GM23338 (cell line): ENCODE measurements at regions not wholly inside any gene's neighbourhood (a gene's known extent, or its start where the extent isn't known, plus 50 kb on each side); places are given as distances from the start of the nearest gene placed in this dataset.

Source experiments
- ATAC-seq: fragments of 200-7000 bp; cut with Tn5 transposase; 3 replicates; pipeline ENCODE4 v1.9.1; 2020
- DNase-seq: peaks from one replicate; pipeline ENCODE4 v3.0.0-alpha.2; 2015; ENCODE audit warnings: low spot score
- H2AFZ ChIP-seq: fragments of 200-600 bp; sonication (generic); 2 replicates; pipeline ENCODE4 v1.8.0; 2016; ENCODE audit warnings: antibody characterized with exemption, mild to moderate bottlenecking, moderate library complexity
- H3F3A ChIP-seq: fragments of 200-600 bp; sonication (generic); replicated peaks from 2 replicates; pipeline ENCODE4 v1.8.0; 2017; ENCODE audit warnings: antibody characterized with exemption, mixed run types, low read depth
- H3K27ac ChIP-seq: fragments of 200-600 bp; sonication (generic); 2 replicates; pipeline ENCODE4 v1.6.1; 2016; ENCODE audit warnings: low read depth
- H3K27me3 ChIP-seq: fragments of 200-600 bp; sonication (generic); 2 replicates; pipeline ENCODE4 v1.8.0; 2016; ENCODE audit warnings: mild to moderate bottlenecking, mixed run types, moderate library complexity; ENCODE audit not compliant: insufficient read depth
- H3K36me3 ChIP-seq: fragments of 200-600 bp; sonication (generic); 2 replicates; pipeline ENCODE4 v1.8.0; 2016; ENCODE audit warnings: mild to moderate bottlenecking; ENCODE audit not compliant: insufficient read depth
- H3K4me1 ChIP-seq: fragments of 200-600 bp; sonication (generic); 2 replicates; pipeline ENCODE4 v1.8.0; 2016; ENCODE audit warnings: mild to moderate bottlenecking, moderate library complexity; ENCODE audit not compliant: insufficient read depth
- H3K4me2 ChIP-seq: fragments of 200-600 bp; sonication (generic); 2 replicates; pipeline ENCODE4 v1.7.1; 2017; ENCODE audit warnings: mixed run types
- H3K4me3 ChIP-seq: fragments of 200-600 bp; sonication (generic); 2 replicates; pipeline ENCODE4 v1.6.1; 2016; ENCODE audit warnings: mixed run types
- H3K79me2 ChIP-seq: fragments of 200-600 bp; sonication (generic); replicated peaks from 2 replicates; pipeline ENCODE4 v1.8.0; 2017; ENCODE audit warnings: mild to moderate bottlenecking; ENCODE audit not compliant: insufficient read depth
- H3K9me2 ChIP-seq: fragments of 200-600 bp; sonication (generic); 2 replicates; pipeline ENCODE4 v1.8.0; 2017; ENCODE audit not compliant: insufficient read depth
- H4K20me1 ChIP-seq: fragments of 200-600 bp; sonication (generic); replicated peaks from 2 replicates; pipeline ENCODE4 v1.8.0; 2017; ENCODE audit warnings: mild to moderate bottlenecking; ENCODE audit not compliant: insufficient read depth
- H3K27ac Mint-ChIP-seq: 2 replicates; pipeline ENCODE4 v1.8.0; 2020; ENCODE audit warnings: inconsistent platforms, mild to moderate bottlenecking, moderate library complexity, mixed read lengths
- H3K27me3 Mint-ChIP-seq: 3 replicates; pipeline ENCODE4 v1.8.0; 2022; ENCODE audit warnings: low read depth, mild to moderate bottlenecking, moderate library complexity, mixed read lengths, inconsistent platforms; ENCODE audit not compliant: insufficient read depth, poor library complexity
- H3K36me3 Mint-ChIP-seq: 3 replicates; pipeline ENCODE4 v1.8.0; 2021; ENCODE audit warnings: low read depth, mild to moderate bottlenecking, inconsistent platforms, moderate library complexity, mixed read lengths
- H3K4me1 Mint-ChIP-seq: 3 replicates; pipeline ENCODE4 v1.8.0; 2020; ENCODE audit warnings: mild to moderate bottlenecking, inconsistent platforms, mixed read lengths
- H3K4me3 Mint-ChIP-seq: 3 replicates; pipeline ENCODE4 v1.8.0; 2021; ENCODE audit warnings: moderate library complexity, mild to moderate bottlenecking, inconsistent platforms, mixed read lengths
- H3K9me3 Mint-ChIP-seq: 3 replicates; pipeline ENCODE4 v1.8.0; 2020; ENCODE audit warnings: moderate library complexity, mild to moderate bottlenecking, inconsistent platforms, mixed read lengths
- CREB1 ChIP-seq: fragments of 250-450 bp; sonication (Bioruptor Pico); IDR thresholded peaks from 2 replicates; pipeline ENCODE4 v1.5.0; 2020; ENCODE audit warnings: low read depth, mild to moderate bottlenecking, moderate library complexity
- EZH2 ChIP-seq: fragments of 200-600 bp; sonication (generic); IDR thresholded peaks from one replicate; pipeline ENCODE4 v1.8.0; 2017; ENCODE audit warnings: antibody characterized with exemption, mild to moderate bottlenecking, low read depth; ENCODE audit not compliant: unreplicated experiment
- EZH2phosphoT487 ChIP-seq: fragments of 200-600 bp; sonication (generic); IDR thresholded peaks from one replicate; pipeline ENCODE4 v1.8.1; 2018; ENCODE audit warnings: antibody characterized with exemption; ENCODE audit not compliant: unreplicated experiment
- JUNB ChIP-seq: IDR thresholded peaks from one replicate; pipeline ENCODE4 v1.6.1; 2016; ENCODE audit warnings: antibody characterized with exemption; ENCODE audit not compliant: unreplicated experiment
- NANOG ChIP-seq: IDR thresholded peaks from 2 replicates; pipeline ENCODE4 v1.6.1; 2016; ENCODE audit warnings: antibody characterized with exemption, borderline replicate concordance
- POLR2AphosphoS5 ChIP-seq: IDR thresholded peaks from 2 replicates; pipeline ENCODE4 v1.6.1; 2016; ENCODE audit warnings: antibody characterized with exemption, low read depth
- REST ChIP-seq: IDR thresholded peaks from one replicate; pipeline ENCODE4 v1.6.1; 2018; ENCODE audit warnings: antibody characterized with exemption; ENCODE audit not compliant: unreplicated experiment
- STAT1 ChIP-seq: IDR thresholded peaks from one replicate; pipeline ENCODE4 v1.6.1; 2016; ENCODE audit warnings: antibody characterized with exemption; ENCODE audit not compliant: unreplicated experiment
- ZNF114 ChIP-seq: fragments of 250-450 bp; sonication (Bioruptor Pico); IDR thresholded peaks from 2 replicates; pipeline ENCODE4 v1.5.0; 2020; ENCODE audit warnings: mild to moderate bottlenecking, moderate library complexity
- ZNF331 ChIP-seq: fragments of 250-450 bp; sonication (Bioruptor Pico); IDR thresholded peaks from 2 replicates; pipeline ENCODE4 v1.5.0; 2020; ENCODE audit warnings: low read depth, mild to moderate bottlenecking, moderate library complexity

- TF ChIP-seq POLR2AphosphoS5 (no peak), ZNF331 (CRISPR knock-in tag) (no peak), EZH2phosphoT487 (no peak)
Observed at GRCh38 chr20:50425076-50425475, 85.1 kb upstream of the PTPN1 start (continued).

- H3K36me3 Mint-ChIP-seq, result no peaks in the 10 kb centered on the region
- Histone ChIP-seq H3K4me2 (no peak overlapping the region), H3K36me3 (no peaks in the 10 kb centered on the region), H3K27ac (no peak overlapping the region), H3K9me2 (no peaks in the 10 kb centered on the region), H4K20me1 (no peaks in the 10 kb centered on the region), H3K4me1 (no peaks in the 10 kb centered on the region), H3K27me3 (no peaks in the 10 kb centered on the region), H3K4me3 (no peak overlapping the region), H3K79me2 (no peaks in the 10 kb centered on the region), H3F3A (no peaks in the 10 kb centered on the region), H2AFZ (peak overlapping the region; percentile 63)
- no peaks in the 10 kb centered on the region for H3K9me3 Mint-ChIP-seq
- H3K27ac Mint-ChIP-seq, result no peak overlapping the region
- DNase-seq, result no peak
- peaks cover 3% of the 10 kb centered on the region for H3K27me3 Mint-ChIP-seq
- no peak for ATAC-seq
- TF ChIP-seq EZH2phosphoT487 (no peak), ZNF331 (CRISPR knock-in tag) (no peak), STAT1 (no peak), JUNB (no peak), REST (no peak), ZNF114 (CRISPR knock-in tag) (no peak), EZH2 (no peak)
- H3K4me3 Mint-ChIP-seq, result no peak overlapping the region
- H3K4me1 Mint-ChIP-seq, result peaks cover 14% of the 10 kb centered on the region
Observed at GRCh38 chr20:50426866-50427718, 83.1 kb upstream of the PTPN1 start.

GRCh38 chr20:50427719-50428083 lies 82.5 kb upstream of the PTPN1 start:
- no peak overlapping the region for H3K27ac Mint-ChIP-seq
- no peak for ATAC-seq

More at GRCh38 chr20:50427719-50428083, 82.5 kb upstream of the PTPN1 start:
- Histone ChIP-seq H3K79me2 (no peaks in the 10 kb centered on the region), H3K4me1 (no peaks in the 10 kb centered on the region; the same call in 1 of the 2 replicates), H3K4me2 (no peak overlapping the region), H3K27ac (no peak overlapping the region), H3K27me3 (no peaks in the 10 kb centered on the region), H4K20me1 (no peaks in the 10 kb centered on the region), H3K4me3 (no peak overlapping the region), H3F3A (no peaks in the 10 kb centered on the region), H3K9me2 (no peaks in the 10 kb centered on the region), H3K36me3 (no peaks in the 10 kb centered on the region), H2AFZ (peak overlapping the region; percentile 63)
- Mint-ChIP-seq H3K36me3 (no peaks in the 10 kb centered on the region), H3K9me3 (peaks cover 2% of the 10 kb centered on the region; the same call in 1 of the 3 replicates), H3K27me3 (peaks cover 6% of the 10 kb centered on the region), H3K4me3 (no peak overlapping the region), H3K4me1 (peaks cover 17% of the 10 kb centered on the region)
- DNase-seq, result no peak
- TF ChIP-seq STAT1 (no peak), NANOG (no peak), JUNB (no peak), CREB1 (CRISPR knock-in tag) (no peak), ZNF114 (CRISPR knock-in tag) (no peak)
